DMS53 treated with DMSO at 0.1 percent for 48 hours (cell line): ENCODE measurements at regions not wholly inside any gene's neighbourhood (a gene's known extent, or its start where the extent isn't known, plus 50 kb on each side); places are given as distances from the start of the nearest gene placed in this dataset.

Source experiments
- DNase-seq: peaks from one replicate; lab custom pipeline; 2025; ENCODE audit not compliant: unreplicated experiment; lab: John Stamatoyannopoulos, UW

DNA sequence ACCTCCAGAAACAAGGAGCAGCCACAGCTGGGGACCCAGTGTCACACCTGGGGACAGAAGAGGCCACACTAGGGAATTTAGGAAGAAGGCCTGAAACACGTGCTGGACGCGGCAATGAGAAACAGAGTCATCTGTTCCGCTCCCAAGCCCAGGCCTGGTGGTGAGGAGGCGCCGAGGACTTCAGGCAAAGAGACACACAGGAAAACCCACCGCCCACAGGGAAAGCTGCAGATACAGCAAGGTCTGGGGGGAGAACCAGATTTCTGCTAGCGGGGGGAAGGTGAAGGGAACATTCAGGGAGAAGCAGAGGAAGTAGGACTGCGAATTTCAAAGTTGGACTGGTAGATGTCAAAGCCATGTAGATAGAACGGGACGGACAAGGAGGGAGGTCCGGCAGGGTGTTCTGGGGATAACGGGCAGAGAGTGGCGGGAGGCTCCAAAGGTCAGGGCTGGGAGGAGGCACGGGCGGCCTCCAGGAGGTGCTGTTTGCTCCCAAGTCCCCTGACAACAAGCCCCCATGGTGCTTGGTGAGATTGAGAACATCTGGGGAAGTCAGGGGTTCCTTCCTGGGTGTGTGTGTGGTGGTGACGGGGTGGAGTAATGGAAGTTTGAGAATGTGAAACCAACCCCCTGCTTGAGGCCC lies 351.7 kb upstream of the MYT1L start:
- DNase-seq = no peak

DNA sequence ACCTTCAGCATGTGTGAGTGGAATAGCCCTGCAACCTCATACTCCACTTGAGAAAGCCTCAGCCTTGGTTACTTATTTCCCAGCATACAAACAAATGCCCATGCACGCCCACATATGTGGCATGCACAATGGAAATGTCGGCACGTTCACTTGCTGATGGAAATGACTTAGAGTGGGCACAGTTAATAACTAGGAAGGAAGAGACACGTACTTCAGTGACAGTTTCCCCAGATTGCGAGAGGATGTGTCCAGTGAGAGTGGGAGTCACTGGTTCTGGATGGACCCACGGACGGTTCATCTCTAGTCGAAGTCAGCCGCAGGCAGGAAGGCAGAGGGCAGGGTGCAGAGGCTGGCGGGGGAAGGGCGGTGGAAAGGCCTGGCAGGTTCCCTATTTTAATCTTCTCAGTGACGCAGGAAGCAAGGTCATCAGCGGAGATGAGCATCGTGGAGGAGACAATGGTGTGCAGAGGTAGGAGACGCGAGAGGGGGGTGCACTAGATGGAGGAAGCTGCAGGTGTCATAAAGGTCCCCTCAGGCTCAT lies 350.7 kb upstream of the MYT1L start:
- DNase-seq = no peak

DNA sequence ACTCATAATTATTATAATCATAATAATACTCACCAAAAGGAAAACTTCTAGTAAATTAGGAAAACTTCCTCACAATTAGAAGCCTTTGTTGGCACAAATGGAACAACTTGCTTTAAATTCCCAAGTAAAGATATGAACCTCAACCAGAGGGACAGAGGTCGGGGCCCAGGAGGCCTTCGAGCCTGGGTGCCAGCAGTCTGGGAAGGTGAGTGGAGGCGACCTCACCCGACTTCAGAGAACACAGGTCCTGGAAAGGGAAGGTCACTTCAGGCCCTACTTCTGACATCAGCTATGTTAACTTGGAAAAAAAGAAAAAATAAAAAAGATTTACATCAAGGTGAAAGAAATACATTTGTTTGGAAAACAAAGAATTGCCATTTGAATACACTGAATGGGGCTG lies 350.0 kb upstream of the MYT1L start:
- DNase-seq = no peak

DNA sequence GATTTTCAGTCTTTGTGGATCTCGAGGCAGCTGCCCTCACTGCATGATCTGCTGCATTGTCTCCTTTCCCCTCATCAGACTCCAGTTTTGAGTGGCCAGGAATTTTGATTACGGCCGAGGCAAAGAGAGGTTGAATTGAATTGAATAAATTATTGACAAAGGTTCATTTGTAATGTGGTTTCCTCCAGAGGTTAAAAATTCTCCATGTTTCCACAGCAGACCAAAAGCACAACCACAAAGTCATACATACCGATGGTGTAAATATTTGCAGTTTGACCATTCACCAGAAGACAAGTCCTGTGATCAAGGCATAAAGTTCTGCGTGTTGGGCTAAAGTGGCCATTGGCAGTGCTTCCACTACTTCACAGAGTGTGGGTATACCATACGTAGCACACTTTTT lies 343.8 kb upstream of the MYT1L start:
- DNase-seq = no peak

DNA sequence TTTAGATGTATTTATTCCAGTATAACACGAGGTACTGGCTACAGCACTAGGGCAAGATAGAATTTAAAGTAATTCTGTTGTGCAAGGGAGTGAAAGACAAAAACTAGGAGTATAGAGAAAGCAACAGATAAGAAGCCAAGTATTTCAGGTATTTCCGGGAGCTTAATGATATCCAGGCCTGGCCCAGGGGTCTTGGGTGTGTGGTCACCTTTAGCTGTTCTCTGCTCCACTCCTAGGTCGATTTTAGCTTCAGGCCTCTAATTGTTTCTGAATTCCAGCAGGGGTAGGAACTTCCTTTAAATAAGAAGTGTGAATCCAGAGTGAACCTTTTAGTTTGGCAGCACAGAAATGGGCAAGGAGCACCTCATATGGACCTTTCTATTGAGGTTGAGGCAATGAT lies 342.3 kb upstream of the MYT1L start:
- DNase-seq = no peak

DNA sequence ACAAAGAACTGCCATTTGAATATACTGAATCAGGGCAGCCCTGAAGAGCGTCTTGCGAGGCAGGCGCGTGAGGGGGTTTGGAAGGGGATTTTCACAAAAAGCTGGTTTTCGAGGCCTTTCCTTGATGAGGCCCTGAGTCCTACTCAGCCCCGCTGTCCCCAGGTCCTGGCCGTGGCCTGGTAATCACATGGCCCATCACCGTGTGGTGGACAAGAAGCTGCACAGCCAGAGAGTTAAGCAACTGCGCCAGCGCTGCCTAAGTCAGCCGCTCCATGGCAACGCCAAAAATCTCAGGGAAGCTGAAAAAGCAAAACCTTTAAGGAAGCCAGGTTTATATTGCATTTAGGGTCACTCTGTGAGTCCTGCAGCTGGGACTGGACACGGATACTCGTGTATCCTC lies 341.2 kb upstream of the MYT1L start:
- DNase-seq = no peak

DNA sequence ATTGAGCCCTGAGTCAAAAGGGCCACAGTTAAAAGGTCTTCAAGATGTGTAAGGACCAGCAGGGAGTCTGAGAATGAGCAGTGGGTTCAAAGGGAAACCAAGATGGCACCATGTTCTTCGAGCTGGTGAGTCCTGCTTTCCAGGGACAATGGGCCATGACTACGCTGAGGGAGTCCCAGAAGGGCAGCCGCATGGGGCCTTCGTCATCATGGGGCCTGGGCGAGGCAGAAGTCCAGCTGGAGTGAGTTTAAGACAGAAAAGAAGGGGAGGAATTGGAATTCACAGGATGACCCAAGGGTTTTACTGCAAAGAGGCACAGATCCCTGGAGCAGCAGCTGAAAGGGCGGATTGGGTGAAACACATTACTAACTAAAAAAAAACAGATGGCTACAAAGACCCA lies 340.8 kb upstream of the MYT1L start:
- no peak for DNase-seq

DNA sequence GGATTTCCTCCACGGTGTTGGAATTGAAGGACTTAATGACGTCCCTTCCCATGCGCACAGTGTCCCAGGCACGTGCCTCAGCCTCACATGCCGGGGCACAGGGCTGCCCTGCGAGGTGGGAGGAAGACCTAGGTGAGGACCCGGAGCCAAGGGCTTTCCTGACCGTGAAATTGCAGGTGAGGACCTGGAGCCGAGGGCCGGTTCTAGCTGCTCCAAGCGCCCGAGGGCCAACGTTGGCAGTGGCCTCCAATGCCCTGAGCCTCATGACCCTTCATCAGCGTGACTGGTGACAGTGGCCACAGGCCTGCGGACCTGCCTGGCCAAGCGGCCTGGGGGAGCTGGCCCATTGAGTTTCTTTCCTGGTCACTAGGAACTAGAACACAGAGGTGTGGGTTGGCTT lies 338.2 kb upstream of the MYT1L start:
- DNase-seq = no peak

DNA sequence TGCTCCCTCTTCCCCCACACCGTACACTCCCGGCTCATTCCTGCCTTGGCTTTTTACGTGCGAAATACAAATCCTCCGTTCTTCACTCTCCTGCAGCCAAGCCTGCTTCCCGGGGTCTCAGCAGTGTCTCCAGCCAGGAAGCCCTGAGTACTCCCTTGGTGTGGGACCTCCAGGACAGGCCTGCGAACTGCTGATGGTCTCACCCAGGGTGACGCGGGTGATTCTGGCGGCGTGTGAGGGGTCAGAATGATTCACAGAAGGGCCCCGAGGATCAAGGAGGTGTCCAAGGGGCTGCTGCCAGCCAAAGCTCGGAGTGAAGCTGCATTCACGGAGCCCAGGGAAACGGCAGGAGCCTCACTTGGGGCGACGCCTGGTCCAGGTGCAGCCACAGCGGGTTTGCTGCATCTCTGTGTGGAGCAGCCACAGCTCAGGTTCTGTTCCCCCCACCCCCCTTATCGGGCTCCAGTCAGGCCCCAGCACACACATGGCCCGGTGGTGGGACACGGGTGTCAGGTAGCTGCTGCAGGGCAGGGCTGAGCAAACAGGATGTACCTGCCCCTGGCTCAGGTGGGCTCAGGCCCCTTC lies 337.7 kb upstream of the MYT1L start:
- no peak for DNase-seq

DNA sequence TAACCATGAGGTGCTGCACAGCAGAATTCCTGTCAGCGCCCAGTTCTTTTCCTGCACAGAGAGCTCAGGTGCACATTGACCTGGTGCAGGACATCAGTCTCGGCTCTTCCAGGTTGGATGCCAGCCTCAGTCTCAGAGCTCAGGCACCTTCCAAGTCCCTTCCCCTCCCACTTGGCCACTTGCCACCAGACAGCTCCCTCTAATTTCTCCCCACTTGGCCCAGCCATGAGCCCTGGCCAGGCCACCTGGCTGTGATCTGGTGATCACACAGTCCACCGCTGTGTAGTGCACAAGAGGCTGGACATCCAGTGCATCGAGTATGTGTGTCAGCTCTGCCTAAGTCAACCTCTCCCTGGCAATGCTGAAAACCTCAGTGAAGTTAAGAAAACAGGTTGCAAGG lies 336.6 kb upstream of the MYT1L start:
- no peak for DNase-seq

DNA sequence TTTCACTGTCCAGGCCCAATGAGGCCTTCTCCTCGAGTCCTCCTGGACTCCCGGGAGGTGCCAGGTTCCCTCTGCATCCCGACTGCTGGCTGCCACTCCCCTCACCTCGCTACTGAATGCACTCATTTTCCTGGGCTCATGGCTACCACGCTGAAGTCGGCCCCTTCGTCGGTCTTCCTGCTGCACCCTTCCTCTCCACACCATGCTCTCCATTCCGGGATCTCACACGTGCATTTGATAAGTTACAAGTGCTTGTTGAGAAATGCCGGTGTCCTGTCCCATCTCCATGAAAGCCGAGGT lies 334.7 kb upstream of the MYT1L start:
- no peak for DNase-seq

DNA sequence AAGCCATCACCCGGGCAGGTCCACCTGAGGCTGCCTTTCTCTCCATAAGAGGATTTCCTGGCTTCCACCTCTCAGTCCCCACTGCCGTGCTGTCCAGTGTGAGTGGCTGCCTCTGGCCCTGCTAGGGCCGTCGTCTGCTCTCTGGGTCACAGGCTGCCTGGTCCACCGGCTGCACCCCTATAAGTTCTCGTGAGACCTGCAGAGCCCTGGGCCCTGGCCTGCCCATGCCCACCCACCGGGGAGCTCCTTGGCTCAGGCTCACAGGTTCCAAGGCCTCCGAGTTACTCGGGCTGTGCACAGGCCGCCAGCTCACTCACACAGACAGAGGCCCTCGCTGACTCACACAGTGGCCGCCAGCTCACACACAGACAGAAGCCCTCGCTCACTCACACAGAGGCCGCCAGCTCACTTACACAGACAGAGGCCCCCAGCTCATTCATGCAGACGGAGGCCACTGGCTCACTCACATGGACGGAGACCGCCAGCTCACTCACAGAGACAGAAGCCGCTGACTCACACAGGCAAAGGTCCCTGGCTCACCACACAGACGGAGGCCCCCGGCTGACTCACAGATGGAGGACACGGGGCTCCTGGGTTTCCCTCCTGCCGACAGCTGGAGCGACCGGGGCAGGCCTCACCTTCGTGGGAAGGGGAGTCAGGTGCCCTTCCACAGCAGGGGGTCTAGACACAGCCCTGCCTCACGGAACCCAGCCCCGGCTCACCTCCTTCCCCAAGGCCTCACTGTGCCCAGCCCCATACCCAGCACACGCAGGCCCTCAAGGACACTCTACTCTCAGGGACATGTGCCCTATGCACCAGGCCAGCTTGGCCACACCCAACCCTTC lies 334.1 kb upstream of the MYT1L start:
- DNase-seq = no peak

DNA sequence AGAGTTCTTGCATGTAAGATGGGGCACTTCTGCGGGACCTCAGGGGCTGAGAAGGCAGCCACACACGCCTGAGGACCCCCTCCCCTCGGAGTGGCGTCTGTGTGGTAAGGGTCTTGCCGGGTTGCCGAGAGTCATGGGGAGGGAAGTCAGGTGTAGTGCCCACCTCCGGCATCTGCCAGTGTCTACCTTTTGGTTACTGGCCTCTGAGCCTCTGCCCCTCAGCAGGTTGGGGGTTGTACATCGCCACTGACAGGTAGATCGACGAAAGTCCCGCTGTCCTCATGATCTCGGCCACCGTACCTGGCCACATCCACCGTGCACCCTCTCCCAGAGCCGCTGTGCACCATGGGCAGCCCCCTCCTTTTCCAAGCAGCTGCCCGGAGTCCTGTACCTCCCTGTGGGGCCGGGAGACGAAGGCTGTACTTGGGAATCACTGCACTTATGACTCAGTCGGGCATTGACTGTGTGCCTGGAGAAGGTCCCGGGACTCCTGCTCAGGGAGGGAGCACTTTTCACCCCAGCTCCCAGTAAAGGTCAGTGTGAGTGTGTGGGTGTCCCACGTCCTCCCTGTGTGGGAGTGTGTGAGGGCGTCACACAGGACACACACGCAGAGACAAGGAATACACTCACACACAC lies 332.4 kb upstream of the MYT1L start:
- DNase-seq = no peak

DNA sequence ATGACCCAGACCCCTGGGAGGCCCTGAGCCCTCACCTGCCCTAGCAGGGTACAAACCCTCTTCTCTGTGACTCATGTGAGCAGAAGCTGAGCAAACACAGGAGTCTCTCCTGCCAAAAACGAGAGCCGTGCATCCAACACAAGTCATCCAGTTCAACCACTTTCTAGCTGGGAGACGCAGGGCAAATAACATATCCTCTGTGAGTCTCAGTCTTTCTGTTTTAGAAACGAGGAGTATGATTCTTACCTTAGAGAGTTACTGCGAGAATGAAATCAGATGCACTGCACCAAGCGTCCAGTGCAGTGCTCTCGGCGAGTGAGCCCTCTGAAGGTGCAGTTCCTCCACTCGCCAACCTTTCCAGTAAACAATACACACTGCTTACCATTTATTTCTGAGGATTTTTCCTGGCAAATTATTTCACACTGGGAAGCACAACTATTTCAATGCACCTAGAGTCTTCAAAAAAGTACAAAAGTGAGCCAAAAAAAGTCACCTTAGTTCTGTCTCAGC lies 331.8 kb upstream of the MYT1L start:
- DNase-seq = no peak

DNA sequence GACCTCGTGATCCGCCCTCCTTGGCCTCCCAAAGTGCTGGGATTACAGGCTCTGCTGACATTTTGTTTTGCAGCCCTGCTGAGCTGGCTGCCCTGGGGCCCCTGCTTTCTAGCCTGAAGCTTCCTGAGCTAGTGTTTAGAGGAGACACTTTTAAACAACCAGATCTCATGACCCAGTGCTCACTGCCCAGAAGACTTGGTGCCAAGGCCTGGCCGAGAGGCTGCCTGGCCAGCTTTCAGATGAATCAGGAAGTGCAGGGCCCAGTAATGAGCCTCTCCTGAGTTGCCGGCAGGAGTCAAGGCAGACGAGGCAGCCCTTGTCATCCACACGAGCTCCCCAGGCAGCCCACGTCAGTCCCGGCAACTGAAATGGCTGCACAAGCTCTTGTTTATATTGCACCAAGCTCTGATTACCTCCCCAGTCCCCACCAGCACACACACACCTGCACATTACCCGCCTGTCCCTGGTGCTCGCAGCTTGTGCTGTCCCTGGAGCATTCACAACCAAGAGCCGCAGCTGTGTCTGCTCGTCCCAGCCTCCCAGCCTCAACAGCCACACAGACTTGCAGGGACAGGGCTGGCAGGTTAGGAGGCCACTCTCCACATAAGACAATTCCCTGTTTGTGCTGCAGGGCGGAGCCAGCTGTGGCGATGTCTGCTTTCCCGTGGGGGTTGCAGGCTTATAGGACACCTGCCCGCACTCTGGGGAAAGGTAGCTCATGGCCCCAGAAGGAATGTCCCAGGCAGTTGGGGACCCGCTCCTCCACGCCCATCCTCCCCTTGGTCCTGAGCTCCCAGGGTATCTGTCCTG lies 331.2 kb upstream of the MYT1L start:
- no peak for DNase-seq

DNA sequence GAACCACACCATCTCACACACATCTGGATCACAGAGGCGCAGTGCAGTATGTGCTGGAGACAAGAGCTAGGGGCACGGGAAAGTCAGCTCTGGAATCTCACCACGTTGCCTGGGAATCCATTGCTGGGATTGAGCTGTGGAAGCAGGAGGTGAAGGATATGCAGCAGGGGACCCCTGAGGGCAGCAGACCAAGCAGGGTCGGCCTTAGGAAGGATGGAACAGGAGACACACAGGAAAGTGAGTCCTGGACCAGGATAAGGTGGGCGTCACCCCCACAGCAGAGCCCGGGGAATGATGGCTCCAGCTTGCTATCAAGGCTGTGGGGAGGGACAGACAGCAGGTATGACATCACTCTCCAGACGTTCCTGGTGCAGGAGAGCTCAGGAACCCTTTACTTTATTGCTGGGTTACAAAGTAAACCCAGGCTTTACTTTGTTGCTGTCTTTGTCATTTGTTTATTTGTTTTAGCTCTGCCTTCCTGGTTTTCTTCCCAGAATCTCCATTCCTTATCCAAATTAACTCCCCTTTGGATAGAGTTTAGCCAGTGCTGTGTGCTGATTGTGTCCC lies 329.8 kb upstream of the MYT1L start:
- DNase-seq = no peak

DNA sequence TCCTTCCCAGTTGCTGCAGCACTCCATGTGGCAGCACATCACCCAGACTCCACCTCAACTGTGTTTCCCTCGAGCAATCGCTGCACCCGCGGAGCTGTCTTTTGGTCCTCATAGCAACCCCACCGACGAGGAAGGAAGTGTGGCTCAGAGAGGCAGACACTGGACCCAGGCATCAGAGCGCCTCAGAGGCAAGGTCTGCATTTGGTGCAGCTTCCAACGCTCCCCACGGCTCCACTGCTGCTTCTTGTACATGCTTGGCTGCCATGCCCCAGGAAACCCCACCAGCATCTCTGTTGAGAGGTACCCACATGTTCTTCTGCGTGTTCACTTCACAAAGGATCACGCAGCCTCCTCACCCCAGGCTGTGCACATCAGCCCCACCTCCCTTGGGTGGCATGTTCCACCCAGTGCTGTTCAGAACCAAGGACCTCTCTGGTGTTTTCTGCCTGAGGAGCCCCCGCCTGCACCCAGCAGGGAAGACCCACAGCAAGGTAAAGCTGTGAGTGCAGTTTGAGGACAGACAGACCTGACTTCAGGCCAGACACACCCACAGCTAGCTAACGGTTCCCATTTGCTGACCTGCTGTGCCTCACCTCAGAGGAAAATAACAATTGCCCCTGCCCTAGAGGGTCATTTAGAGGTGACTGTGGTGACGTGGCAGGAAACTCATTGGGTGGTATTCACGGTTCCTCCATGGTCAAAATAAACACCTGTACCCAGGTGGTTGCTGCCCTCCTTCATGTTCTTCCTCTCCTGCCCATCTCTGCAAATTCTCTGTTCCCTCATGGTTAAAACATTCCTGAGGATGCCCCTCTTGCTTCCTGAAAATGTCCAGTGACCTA lies 326.3 kb upstream of the MYT1L start:
- no peak for DNase-seq

DNA sequence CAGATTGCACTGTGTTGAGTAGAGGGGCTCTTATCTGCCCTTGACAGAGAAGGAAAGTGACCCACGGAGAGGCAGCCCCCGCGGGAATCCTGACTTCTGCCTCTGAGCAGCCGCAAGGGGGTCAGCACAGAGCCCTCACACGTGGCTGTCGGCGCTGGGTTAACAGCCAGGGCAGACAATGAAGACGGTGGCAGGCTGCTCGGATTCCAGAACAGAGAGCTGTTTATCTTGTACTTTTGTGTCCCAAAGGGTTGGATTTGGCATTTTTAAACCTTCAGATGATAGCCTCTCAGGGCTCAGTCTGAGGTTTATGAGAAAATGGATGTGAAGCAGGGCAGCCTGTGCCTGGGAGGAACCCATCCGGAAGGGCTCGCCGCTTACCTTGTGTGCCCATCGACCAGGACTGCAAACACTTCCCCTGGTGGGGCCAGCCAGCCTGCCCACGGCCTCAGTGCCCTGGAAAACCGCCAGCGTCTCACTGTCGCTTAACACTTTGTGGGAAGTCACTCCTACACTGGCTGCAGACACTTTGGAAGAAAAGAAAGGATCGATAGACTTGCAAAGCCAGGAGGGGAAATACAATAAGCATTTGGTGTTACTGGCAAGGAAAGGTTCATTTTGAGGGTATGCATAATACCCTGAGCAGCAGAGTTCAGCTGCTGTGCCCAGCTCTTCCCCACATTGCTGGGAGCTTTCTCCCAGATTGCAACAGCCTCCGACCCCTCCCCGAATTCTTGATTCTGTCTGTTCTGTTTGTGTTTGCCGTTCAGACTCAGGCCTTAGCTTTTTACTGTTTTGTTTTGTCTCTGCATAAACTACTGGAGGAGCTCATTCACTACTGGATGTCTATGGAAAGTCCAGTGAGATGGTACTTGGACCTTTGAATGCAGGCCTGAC lies 325.3 kb upstream of the MYT1L start:
- no peak for DNase-seq
